MCF 10A (cell line): ENCODE measurements at regions not wholly inside any gene's neighbourhood (a gene's known extent, or its start where the extent isn't known, plus 50 kb on each side); places are given as distances from the start of the nearest gene placed in this dataset.

Experiments used
- BruUV-seq: library from RNA; stranded (reverse); fragments of 400-500 nt; replicated peaks from 2 replicates; lab custom pipeline; 2021; lab: Mats Ljungman, UMichigan
- CTCF ChIA-PET: fragments of 300-600 bp; sonication (Branson Sonifier 250); formaldehyde crosslinking; extraction: SDS; loops from one replicate; lab custom pipeline; 2021; ENCODE audit warnings: antibody characterized with exemption, inconsistent platforms; lab: Yijun Ruan, JAX
- POLR2A ChIA-PET: fragments of 300-600, 350-650 bp; sonication (Branson Sonifier 250); formaldehyde crosslinking; extraction: SDS; loops from one replicate; lab custom pipeline; 2020; ENCODE audit warnings: antibody characterized with exemption, inconsistent platforms; lab: Yijun Ruan, JAX
- DNase-seq: peaks from one replicate; pipeline ENCODE4 v3.0.0-alpha.2; 2018; ENCODE audit not compliant: unreplicated experiment
- H3K27ac Mint-ChIP-seq: one replicate; pipeline ENCODE4 v1.8.0; 2022; ENCODE audit warnings: mild to moderate bottlenecking, low read depth, mixed read lengths; ENCODE audit not compliant: unreplicated experiment
- H3K27me3 Mint-ChIP-seq: one replicate; pipeline ENCODE4 v1.8.0; 2022; ENCODE audit warnings: mixed read lengths; ENCODE audit not compliant: insufficient read depth, unreplicated experiment
- H3K36me3 Mint-ChIP-seq: one replicate; pipeline ENCODE4 v1.8.0; 2022; ENCODE audit warnings: mild to moderate bottlenecking, moderate library complexity, mixed read lengths; ENCODE audit not compliant: insufficient read depth, unreplicated experiment
- H3K4me1 Mint-ChIP-seq: one replicate; pipeline ENCODE4 v1.8.0; 2022; ENCODE audit warnings: mixed read lengths; ENCODE audit not compliant: insufficient read depth, unreplicated experiment
- H3K4me3 Mint-ChIP-seq: one replicate; pipeline ENCODE4 v1.8.0; 2022; ENCODE audit warnings: mild to moderate bottlenecking, moderate library complexity, mixed read lengths; ENCODE audit not compliant: unreplicated experiment
- H3K9me3 Mint-ChIP-seq: one replicate; pipeline ENCODE4 v1.8.0; 2022; ENCODE audit warnings: mixed read lengths; ENCODE audit not compliant: unreplicated experiment
- intact Hi-C: fragments of 100-400 bp; cut with micrococcal nuclease; formaldehyde crosslinking; loops from 2 replicates; pipeline ENCODE4 v1.14.1; 2022
- TF ChIP-seq, protein P1 (sequence below): fragments of 200-600 bp; IDR thresholded peaks from one replicate; pipeline ENCODE4 v1.8.0; 2022; ENCODE audit warnings: antibody characterized with exemption, mild to moderate bottlenecking; ENCODE audit not compliant: unreplicated experiment

DNA sequence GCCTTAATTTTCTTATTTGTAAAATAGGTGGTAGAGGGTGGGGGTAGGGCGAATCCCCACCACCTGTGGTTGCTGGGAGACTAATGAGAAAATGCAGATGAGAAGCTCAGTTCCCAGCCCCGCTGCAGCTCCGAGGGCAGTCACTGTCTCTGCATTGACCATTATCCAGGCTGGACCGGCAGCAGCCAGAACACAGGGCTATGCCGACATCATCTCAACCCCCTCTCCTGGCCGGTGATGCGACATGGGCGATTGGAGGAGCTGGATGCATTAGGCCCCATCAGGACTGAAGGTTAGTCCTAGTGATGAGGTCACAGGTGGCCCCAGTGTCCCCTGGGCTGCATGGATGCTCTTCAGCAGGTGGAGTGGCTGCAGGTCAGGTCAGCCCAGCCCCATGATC, 412.4 kb downstream of the CTTN start:
- H3K27ac Mint-ChIP-seq, result no peak overlapping the region
- TF ChIP-seq, protein P1, sequence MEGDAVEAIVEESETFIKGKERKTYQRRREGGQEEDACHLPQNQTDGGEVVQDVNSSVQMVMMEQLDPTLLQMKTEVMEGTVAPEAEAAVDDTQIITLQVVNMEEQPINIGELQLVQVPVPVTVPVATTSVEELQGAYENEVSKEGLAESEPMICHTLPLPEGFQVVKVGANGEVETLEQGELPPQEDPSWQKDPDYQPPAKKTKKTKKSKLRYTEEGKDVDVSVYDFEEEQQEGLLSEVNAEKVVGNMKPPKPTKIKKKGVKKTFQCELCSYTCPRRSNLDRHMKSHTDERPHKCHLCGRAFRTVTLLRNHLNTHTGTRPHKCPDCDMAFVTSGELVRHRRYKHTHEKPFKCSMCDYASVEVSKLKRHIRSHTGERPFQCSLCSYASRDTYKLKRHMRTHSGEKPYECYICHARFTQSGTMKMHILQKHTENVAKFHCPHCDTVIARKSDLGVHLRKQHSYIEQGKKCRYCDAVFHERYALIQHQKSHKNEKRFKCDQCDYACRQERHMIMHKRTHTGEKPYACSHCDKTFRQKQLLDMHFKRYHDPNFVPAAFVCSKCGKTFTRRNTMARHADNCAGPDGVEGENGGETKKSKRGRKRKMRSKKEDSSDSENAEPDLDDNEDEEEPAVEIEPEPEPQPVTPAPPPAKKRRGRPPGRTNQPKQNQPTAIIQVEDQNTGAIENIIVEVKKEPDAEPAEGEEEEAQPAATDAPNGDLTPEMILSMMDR, result no peak

DNA sequence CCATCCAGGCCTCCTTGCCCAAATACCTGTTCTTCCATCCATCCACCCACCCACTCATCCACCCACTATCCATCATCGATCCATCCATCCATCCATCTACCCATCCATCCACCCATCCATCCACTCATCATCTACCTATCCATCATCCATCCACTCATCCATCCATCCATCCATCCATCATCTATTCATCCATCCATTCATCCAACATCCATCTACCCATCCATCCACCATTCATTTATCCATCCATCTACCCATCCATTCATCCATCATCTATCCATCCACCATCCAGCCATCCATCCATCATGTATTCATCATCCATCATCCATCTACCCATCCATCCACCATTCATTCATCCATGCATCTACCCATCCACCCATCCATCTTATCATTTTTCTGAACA, 413.2 kb downstream of the CTTN start:
- no peak overlapping the region for H3K27ac Mint-ChIP-seq
- H3K4me1 Mint-ChIP-seq, result no peaks in the 10 kb centered on the region
- H3K36me3 Mint-ChIP-seq, result no peaks in the 10 kb centered on the region
- peaks cover 31% of the 10 kb centered on the region for H3K9me3 Mint-ChIP-seq
- H3K4me3 Mint-ChIP-seq, result no peak overlapping the region
- ChIA-PET CTCF (no interaction called here), POLR2A (interaction anchor here (0.7 kb wide), 1 partner anchor 243 kb away, joined by 3 read pairs; no protein-coding TSS in a partner anchor)
- BruUV-seq, result no TSS peak
- DNase-seq, result no peak
- TF ChIP-seq, protein P1, result no peak
- H3K27me3 Mint-ChIP-seq, result no peaks in the 10 kb centered on the region
- intact Hi-C loops, result no loop called here

More for the DNA sequence above, 412.4 kb downstream of the CTTN start:
- BruUV-seq, result no TSS peak
- CTCF ChIA-PET, result no interaction called here
- H3K9me3 Mint-ChIP-seq, result peaks cover 35% of the 10 kb centered on the region
- no peaks in the 10 kb centered on the region for H3K4me1 Mint-ChIP-seq
- intact Hi-C loops, result no loop called here
- no peaks in the 10 kb centered on the region for H3K36me3 Mint-ChIP-seq
- POLR2A ChIA-PET, result no interaction called here
- no peak for DNase-seq
- H3K27me3 Mint-ChIP-seq, result no peaks in the 10 kb centered on the region
- H3K4me3 Mint-ChIP-seq, result no peak overlapping the region

DNA sequence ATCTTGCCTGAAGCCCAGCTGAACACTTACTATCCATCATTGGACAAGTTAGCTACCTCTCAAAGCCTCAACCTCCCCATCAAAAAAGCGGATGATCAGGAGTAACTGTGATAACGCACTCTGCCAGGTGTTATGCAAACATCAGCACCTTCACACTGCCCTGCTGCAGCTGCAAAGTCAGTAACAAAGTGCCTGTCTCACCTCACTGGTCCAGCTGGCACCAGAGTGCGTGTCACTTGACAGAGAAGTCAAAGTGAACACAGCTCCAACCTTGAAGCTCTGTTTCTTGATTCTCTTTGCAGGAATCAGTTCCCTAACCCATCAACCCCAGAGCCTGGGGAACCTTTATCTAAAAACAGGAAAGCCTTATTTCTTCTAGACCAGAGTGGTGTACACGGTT, 413.6 kb downstream of the CTTN start:
- POLR2A ChIA-PET, result interaction anchor here (0.7 kb wide), 1 partner anchor 243 kb away, joined by 3 read pairs; no protein-coding TSS in a partner anchor
- BruUV-seq, result no TSS peak
- DNase-seq, result no peak
- Mint-ChIP-seq H3K9me3 (peaks cover 28% of the 10 kb centered on the region), H3K4me1 (no peaks in the 10 kb centered on the region), H3K36me3 (no peaks in the 10 kb centered on the region), H3K27me3 (no peaks in the 10 kb centered on the region), H3K27ac (no peak overlapping the region), H3K4me3 (no peak overlapping the region)
- TF ChIP-seq, protein P1, result no peak
- intact Hi-C loops, result no loop called here
- CTCF ChIA-PET, result no interaction called here

DNA sequence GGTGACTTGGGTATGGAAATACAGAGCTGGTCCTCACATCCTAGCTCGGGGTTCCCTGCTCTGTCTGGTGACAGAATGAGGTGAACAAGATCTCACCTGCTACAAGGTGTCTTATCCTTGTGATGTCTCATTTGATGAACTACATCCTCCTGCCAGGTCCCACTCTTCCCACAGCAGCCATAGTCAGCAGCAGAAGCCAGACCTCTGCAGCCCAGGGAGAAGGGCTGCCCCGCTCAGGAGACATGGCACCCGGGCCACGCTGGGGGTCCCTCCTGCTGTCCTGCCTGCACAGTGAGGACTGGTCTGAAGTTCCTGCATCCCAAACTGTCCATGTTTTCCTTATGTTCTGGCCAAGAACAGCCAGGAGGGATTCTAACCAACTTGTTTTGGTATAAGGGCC, 414.1 kb downstream of the CTTN start:
- Mint-ChIP-seq H3K4me1 (no peaks in the 10 kb centered on the region), H3K27me3 (no peaks in the 10 kb centered on the region), H3K36me3 (no peaks in the 10 kb centered on the region), H3K4me3 (no peak overlapping the region), H3K27ac (no peak overlapping the region), H3K9me3 (peaks cover 33% of the 10 kb centered on the region)
- ChIA-PET CTCF (no interaction called here), POLR2A (no interaction called here)
- no TSS peak for BruUV-seq
- intact Hi-C loops, result no loop called here
- no peak for DNase-seq
- TF ChIP-seq, protein P1, result no peak
